SK-N-SH (cell line): ENCODE measurements at regions not wholly inside any gene's neighbourhood (a gene's known extent, or its start where the extent isn't known, plus 50 kb on each side); places are given as distances from the start of the nearest gene placed in this dataset.

ENCODE experiments used
- CHD2 ChIP-seq: fragments of 150-350 bp; IDR thresholded peaks from 2 replicates; pipeline ENCODE4 v1.6.1; 2018; ENCODE audit warnings: low read length; ENCODE audit not compliant: partially characterized antibody
- POLR2AphosphoS5 ChIP-seq: IDR thresholded peaks from 2 replicates; pipeline ENCODE4 v1.6.1; 2012; ENCODE audit warnings: low read depth, low read length
- RFX5 ChIP-seq: IDR thresholded peaks from 2 replicates; pipeline ENCODE4 v1.6.1; 2012; ENCODE audit warnings: mild to moderate bottlenecking, improper control_type of control experiment, low read length
- TF ChIP-seq, protein P1 (sequence below): fragments of 200-600 bp; sonication (generic); IDR thresholded peaks from 2 replicates; pipeline ENCODE4 v1.6.1; 2017; ENCODE audit warnings: antibody characterized with exemption, mild to moderate bottlenecking, moderate library complexity
- TF ChIP-seq, protein P2 (sequence below): IDR thresholded peaks from 2 replicates; pipeline ENCODE4 v1.4.0; 2012; ENCODE audit warnings: low read depth, borderline replicate concordance
- TF ChIP-seq, protein P3 (sequence below): IDR thresholded peaks from 2 replicates; pipeline ENCODE4 v1.4.0; 2012; ENCODE audit warnings: low read depth

DNA sequence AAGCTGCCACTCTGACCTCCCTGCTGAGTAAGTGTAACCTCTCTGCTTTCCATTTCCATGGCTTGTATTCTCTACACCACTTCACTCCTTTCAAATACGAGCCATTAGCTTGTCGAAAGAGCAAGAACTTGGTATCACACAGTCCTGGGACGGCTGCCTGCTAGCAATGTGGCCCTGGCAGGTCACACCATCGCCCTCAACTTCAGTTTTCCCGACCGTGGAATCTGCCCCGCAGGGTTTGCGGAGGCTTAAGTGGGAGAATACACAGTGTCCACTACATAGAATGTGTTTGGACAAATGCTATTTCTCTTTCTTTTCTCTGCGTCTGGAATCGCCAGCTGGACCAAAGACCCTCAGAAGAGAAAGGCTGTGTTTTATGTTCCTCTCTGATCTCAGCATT is 78.6 kb upstream of the STOX2 start:
- TF ChIP-seq, protein P1, sequence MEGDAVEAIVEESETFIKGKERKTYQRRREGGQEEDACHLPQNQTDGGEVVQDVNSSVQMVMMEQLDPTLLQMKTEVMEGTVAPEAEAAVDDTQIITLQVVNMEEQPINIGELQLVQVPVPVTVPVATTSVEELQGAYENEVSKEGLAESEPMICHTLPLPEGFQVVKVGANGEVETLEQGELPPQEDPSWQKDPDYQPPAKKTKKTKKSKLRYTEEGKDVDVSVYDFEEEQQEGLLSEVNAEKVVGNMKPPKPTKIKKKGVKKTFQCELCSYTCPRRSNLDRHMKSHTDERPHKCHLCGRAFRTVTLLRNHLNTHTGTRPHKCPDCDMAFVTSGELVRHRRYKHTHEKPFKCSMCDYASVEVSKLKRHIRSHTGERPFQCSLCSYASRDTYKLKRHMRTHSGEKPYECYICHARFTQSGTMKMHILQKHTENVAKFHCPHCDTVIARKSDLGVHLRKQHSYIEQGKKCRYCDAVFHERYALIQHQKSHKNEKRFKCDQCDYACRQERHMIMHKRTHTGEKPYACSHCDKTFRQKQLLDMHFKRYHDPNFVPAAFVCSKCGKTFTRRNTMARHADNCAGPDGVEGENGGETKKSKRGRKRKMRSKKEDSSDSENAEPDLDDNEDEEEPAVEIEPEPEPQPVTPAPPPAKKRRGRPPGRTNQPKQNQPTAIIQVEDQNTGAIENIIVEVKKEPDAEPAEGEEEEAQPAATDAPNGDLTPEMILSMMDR, result no peak
- TF ChIP-seq CHD2 (no peak), POLR2AphosphoS5 (no peak), RFX5 (no peak)
- TF ChIP-seq, protein P2, sequence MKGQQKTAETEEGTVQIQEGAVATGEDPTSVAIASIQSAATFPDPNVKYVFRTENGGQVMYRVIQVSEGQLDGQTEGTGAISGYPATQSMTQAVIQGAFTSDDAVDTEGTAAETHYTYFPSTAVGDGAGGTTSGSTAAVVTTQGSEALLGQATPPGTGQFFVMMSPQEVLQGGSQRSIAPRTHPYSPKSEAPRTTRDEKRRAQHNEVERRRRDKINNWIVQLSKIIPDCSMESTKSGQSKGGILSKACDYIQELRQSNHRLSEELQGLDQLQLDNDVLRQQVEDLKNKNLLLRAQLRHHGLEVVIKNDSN, result no peak
- TF ChIP-seq, protein P3, sequence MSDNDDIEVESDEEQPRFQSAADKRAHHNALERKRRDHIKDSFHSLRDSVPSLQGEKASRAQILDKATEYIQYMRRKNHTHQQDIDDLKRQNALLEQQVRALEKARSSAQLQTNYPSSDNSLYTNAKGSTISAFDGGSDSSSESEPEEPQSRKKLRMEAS, result no peak
